GM21390 (cell line): ENCODE measurements at regions not wholly inside any gene's neighbourhood (a gene's known extent, or its start where the extent isn't known, plus 50 kb on each side); places are given as distances from the start of the nearest gene placed in this dataset.
"Not testable (repeated sequence)": the region's sequence is repeated elsewhere in the genome, so short reads cannot be mapped to it uniquely, and the experiment has no call there.

ENCODE experiments used
- ATAC-seq: cut with Tn5 transposase; IDR thresholded peaks from one replicate; pipeline ENCODE4 v1.9.1; 2021; ENCODE audit not compliant: unreplicated experiment

- no peak for ATAC-seq
Measured at GRCh38 chr9:88835772-88836171, 155.5 kb upstream of the S1PR3 start.

GRCh38 chr9:88837731-88838130 is 153.5 kb upstream of the S1PR3 start:
- ATAC-seq: no peak

GRCh38 chr9:88849878-88850277 is 141.4 kb upstream of the S1PR3 start:
- not testable (repeated sequence) for ATAC-seq

GRCh38 chr9:88852794-88853193 is 138.5 kb upstream of the S1PR3 start:
- ATAC-seq: no peak

DNA sequence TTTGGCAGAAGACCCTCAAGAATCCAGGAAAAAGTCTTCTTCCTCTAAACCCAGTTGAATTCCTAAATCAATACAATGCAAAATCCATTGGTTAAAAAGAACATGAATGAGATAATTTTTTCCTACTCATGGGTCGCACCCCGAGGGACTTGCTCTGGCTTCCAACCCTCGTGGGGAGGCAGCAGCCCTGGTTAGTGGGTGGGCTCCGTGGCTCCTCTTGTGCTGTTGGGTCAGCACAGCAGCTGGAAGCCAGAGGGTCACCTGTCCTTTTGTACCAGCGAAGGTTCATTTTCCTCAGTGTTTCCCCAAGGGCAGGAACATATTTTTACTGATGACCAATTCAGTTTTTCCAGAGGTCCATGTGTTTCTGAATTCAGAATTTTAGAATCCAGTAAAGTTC is 120.6 kb upstream of the S1PR3 start:
- no peak for ATAC-seq

DNA sequence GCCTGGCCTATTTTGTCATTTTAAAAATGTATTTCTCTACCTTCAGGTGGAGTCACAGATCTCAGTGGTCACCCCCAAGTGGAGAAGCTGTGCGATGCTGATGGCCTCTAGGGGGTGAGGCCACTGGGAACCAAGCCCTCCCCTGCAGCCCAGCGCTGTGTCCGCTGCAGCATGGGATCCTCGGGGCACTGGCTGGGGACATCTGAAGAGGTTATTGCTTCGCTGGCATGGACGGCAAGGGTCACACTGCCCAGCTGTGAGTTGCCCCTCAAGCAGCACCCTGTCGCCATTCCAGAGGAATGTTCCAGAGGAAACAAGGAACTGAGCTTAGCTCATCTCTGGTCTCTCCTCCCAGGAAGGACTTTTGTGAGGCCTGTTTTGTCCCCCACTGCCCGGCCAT is 119.6 kb upstream of the S1PR3 start:
- no peak for ATAC-seq

GRCh38 chr9:88872192-88872946 is 118.9 kb upstream of the S1PR3 start:
- ATAC-seq: no peak

GRCh38 chr9:88873635-88874034 is 117.6 kb upstream of the S1PR3 start:
- ATAC-seq: no peak

GRCh38 chr9:88874391-88874790 is 116.9 kb upstream of the S1PR3 start:
- no peak for ATAC-seq

DNA sequence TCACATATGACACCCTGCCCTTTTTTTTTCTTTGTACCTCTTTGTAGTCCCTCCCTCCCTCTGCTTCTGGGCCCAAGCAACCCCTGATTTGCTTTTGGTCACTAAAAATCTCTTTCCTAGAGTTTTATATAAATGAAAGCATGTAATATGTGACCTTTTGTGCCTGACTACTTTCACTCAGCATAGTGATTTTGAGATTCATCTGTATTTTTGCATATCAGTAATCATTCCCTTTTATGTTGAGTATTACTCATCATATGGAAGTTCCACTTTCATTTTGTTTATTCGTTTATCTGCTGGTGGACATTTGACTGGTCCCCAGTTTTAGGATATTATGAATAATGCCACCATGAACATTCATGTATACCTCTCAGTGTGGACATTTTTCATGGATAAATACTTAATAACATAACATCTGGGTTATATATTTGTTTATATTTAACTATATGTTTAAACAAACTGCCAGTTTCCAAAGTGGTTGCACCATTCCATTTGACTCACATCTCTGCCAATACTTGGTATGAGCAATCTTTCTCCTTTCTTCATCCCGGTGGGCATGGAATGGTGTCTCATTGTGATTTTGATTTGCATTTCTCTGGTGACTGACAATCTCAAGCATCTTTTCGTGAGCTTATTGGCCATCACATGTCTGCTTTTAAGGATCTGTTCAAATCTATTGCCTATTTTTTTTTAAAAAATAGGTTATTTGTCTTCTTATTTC is 115.7 kb upstream of the S1PR3 start:
- ATAC-seq: no peak

DNA sequence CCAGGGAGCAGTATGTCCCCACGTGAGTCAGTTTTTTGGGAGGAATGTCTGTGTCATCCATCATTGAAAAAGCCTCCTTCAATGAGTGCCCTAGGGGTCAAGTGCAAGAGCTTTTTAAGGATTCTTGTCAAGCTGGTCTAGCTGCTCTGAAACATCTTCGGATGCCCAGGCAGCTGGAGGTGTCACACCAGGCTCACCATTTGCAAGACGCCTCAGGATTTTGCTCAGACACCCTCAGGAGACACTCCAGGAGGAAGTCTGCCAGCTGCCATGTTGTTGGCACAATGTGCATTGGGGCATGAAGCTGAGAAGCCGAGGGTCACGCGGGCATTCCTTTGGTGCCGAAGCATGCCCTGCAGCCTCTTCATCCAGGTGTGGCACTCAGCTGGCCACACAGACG is 111.1 kb upstream of the S1PR3 start:
- ATAC-seq: no peak

DNA sequence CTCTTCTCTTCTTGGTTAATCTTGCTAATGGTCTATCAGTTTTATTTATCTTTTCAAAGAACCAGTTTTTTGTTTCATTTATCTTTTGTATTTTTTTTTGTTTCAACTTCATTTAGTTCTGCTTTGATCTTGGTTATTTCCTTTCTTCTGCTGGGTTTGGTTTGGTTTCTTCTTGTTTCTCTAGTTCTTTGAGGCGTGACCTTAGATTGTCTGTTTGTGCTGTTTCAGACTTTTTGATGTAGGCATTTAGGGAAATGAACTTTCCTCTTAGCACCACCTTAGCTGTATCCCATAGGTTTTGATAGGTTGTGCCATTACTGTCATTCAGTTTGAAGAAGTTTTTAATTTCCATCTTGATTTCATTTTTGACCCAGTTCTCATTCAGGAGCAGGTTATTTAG is 107.0 kb upstream of the S1PR3 start:
- not testable (repeated sequence) for ATAC-seq

DNA sequence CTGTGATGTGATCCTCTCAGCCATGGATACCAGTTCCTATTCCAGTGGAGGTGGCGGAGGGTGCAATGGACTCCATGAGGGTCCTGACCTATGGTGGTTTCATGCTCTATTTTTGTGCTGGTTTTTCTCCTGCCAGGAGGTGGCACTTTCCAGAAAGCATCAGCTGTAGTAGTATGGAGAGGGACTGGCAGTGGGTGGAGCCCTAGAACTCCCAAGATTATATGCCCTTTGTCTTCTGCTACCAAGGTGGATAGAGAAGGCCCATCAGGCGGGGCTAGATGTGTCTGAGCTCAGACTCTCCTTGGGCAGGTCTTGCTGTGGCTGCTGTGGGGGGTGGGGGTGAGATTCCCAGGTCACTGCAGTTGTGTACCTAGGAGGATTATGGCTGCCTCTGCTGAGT is 104.5 kb upstream of the S1PR3 start:
- ATAC-seq: not testable (repeated sequence)

DNA sequence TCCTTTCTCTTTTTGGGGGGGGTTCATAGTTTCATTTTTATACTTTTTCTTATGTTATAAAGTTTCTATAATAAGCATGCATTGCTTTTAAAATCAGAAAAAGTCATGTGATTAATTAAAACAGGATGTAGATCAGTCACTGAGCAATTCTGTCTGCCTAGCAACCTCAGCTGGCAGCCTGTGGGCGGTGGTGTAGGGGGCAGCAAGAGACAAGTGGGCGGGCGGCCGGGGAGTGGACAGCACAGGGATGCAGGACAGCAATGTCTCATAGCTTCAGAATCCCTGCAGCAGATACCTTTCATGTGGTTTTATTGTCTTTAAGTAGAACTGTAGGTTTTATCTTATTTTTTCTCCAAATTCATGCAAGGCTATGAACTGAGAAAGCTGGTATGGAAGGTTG is 101.9 kb upstream of the S1PR3 start:
- no peak for ATAC-seq

GRCh38 chr9:88890546-88890945 is 100.7 kb upstream of the S1PR3 start:
- no peak for ATAC-seq

DNA sequence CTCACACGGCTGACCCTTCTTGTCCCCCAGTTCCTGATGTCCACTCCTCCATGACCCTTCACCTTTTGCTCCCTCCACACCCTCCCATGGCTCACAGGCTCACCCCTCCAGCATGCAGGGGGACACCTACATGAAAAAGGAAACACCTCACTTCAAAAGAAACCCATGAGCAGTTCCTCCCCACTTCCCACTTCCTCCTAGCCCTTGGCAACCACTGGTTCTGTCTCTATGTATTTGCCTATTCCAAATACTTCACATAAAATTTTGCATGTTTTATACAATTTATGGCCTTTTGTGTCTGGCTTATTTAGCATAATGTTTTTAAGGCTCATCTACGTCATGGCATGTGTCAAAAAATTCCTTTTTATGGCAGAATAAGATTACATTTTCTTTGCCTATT is 100.2 kb upstream of the S1PR3 start:
- no peak for ATAC-seq

DNA sequence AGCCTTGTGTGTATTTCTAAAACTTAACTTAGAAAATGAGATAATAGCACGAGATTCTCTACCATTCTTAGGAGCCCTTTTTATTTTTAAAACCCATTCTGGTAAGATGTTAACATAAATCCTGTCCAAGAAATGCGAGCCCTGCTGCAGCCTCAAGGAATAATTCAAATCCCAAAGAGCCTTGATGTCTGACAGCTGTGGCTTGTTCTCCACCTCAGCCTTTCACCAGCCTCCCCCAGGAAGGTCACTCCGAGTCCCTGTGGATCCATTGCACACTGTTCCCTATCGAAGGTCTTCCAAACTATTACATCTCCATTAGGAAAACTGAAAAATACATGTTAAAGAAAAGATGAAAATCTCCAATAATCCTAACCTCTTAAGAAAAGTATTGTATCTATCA is 98.5 kb upstream of the S1PR3 start:
- no peak for ATAC-seq

DNA sequence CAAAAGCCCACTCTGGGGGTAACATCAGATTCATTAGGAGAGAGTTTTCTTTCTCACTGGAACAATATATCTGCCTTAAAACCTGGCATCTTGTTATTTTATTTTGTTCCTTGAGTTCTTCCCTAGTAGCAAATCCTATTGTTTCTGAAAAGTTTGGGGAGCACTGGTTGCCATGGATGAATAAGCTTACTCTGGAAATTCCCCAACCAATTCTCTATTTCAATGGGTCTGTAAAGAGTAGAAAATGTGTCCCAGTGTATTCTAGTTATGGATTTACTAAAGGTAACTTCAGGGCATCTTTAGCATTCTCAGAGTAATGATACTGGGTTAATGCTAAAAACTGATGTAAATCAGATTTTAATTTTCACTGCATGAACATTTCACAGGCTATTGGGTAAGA is 94.2 kb upstream of the S1PR3 start:
- ATAC-seq: no peak

GRCh38 chr9:88898039-88898720 is 93.1 kb upstream of the S1PR3 start:
- ATAC-seq: no peak

DNA sequence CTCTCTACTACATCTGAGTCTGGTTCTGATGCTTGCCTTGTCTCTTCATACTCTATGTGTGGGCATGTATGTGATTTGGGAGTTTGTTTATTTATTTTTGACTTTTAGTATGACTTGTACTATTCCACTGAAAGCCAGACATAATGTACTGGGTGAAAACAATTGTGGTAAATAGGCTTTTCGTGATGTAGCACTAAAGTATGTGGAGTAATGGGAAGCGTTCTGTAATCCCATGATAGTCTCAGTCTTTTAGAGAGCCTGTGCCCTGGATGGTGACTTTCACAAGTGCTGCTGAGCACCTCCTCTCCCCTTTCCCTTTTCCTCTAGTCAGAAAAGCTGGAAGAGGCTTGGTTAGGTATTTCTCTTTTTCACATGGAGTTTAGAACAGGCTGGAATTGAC is 85.8 kb upstream of the S1PR3 start:
- no peak for ATAC-seq

GRCh38 chr9:88915916-88916315 is 75.4 kb upstream of the S1PR3 start:
- no peak for ATAC-seq

GRCh38 chr9:88916894-88917293 is 74.4 kb upstream of the S1PR3 start:
- no peak for ATAC-seq
